ENCODE measurements at regions not wholly inside any gene's neighbourhood (a gene's known extent, or its start where the extent isn't known, plus 50 kb on each side); places are given as distances from the start of the nearest gene placed in this dataset.

DNA sequence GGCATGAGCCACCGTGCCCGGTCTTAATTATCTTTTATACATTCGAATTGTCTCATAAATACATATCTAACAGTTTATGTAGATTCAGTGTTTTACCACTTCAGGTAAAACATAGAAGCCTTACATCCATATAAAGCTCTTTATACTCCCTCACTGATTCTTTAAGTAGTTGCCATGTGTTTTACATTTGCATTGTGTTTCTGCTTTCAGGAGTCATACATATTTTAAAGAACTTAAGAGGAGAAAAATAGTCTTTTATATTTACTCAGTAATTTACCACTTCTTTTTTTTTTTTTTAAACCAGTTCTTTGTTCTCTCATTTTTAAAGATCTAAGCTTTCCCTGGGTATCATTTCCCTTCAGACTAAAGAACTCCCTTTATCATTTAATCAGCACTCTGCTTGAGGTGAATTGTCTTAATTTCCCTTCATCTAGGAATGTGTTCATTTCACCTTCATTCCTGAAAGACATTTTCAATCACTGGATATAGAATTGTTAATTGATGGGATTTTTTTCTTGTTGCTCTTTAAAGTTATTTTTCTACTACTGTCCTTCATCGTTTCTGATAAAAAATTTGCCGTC is 127.1 kb upstream of the XIST start:
- Histone ChIP-seq H4K20me1 (ENCODE audit: control insufficient read depth, insufficient read depth, insufficient read length) (no peaks in the 10 kb centered on the region), H4K5ac (ENCODE audit: insufficient read length, low read depth, low read length) (no peak overlapping the region)
- DNase-seq, result no peak

More for the DNA sequence above, 127.1 kb upstream of the XIST start:
- H3K18ac ChIP-seq (ENCODE audit: insufficient read length, low read depth, low read length), result no peak overlapping the region
- no peak overlapping the region for H3K56ac ChIP-seq (ENCODE audit: insufficient read length, low read depth, low read length)
- H3K14ac ChIP-seq (ENCODE audit: insufficient read depth, low read length), result no peak overlapping the region
- H2BK15ac ChIP-seq (ENCODE audit: low read depth, low read length), result no peak overlapping the region
- no peak overlapping the region for H3K27ac ChIP-seq (ENCODE audit: insufficient read length, low read depth, low read length)
- no CpG with 5 or more reads among the region's 5 CpGs for WGBS (ENCODE audit: extremely low coverage, insufficient read length, low lambda C conversion rate)
- H3K23me2 ChIP-seq (ENCODE audit: insufficient read length, low read depth, low read length, poor library complexity, severe bottlenecking), result no peaks in the 10 kb centered on the region
- H4K91ac ChIP-seq (ENCODE audit: insufficient read length, low read depth, low read length), result no peak overlapping the region
- H3K9me3 ChIP-seq (ENCODE audit: control insufficient read depth, low read depth, low read length), result no peaks in the 10 kb centered on the region
- no peak overlapping the region for H3K4ac ChIP-seq (ENCODE audit: low read depth, low read length)
- no peak overlapping the region for H3K9ac ChIP-seq (ENCODE audit: extremely low read depth, insufficient read length, low read length)
- H3K4me2 ChIP-seq (ENCODE audit: insufficient read depth, insufficient read length, low read length), result no peak overlapping the region
- H3T11ph ChIP-seq (ENCODE audit: low read length), result no peak overlapping the region
- no peaks in the 10 kb centered on the region for H3K79me1 ChIP-seq (ENCODE audit: insufficient read depth, low read depth, low read length, poor library complexity, severe bottlenecking)
- TF ChIP-seq, protein P1, sequence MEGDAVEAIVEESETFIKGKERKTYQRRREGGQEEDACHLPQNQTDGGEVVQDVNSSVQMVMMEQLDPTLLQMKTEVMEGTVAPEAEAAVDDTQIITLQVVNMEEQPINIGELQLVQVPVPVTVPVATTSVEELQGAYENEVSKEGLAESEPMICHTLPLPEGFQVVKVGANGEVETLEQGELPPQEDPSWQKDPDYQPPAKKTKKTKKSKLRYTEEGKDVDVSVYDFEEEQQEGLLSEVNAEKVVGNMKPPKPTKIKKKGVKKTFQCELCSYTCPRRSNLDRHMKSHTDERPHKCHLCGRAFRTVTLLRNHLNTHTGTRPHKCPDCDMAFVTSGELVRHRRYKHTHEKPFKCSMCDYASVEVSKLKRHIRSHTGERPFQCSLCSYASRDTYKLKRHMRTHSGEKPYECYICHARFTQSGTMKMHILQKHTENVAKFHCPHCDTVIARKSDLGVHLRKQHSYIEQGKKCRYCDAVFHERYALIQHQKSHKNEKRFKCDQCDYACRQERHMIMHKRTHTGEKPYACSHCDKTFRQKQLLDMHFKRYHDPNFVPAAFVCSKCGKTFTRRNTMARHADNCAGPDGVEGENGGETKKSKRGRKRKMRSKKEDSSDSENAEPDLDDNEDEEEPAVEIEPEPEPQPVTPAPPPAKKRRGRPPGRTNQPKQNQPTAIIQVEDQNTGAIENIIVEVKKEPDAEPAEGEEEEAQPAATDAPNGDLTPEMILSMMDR (conservative IDR thresholded peaks at IDR 0.05), result no peak
- no peaks in the 10 kb centered on the region for H3K27me3 ChIP-seq (ENCODE audit: insufficient read depth, low read length)
- no peak overlapping the region for H2BK5ac ChIP-seq (ENCODE audit: insufficient read length, low read length)
- H2AFZ ChIP-seq (ENCODE audit: low read length), result no peak overlapping the region
- no peak overlapping the region for H2BK12ac ChIP-seq (ENCODE audit: insufficient read length, low read depth, low read length)
- peaks cover 56 to 66% of the 10 kb centered on the region in 2 experiments for H3K4me1 Mint-ChIP-seq
- H2BK20ac ChIP-seq (ENCODE audit: low read depth, low read length, poor library complexity, severe bottlenecking), result no peak overlapping the region
- H3K79me2 ChIP-seq (ENCODE audit: insufficient read depth, low read length), result peaks cover 1% of the 10 kb centered on the region; the same call in 1 of the 2 replicates
- H3K4me1 ChIP-seq (ENCODE audit: insufficient read depth, low read length), result peaks cover 4% of the 10 kb centered on the region; the same call in 1 of the 2 replicates
- no peak overlapping the region for H2AK5ac ChIP-seq (ENCODE audit: insufficient read length, low read length)
- H3K27ac Mint-ChIP-seq, result peak overlapping the region; percentile 61 to 96 (median 81)
- no peaks in the 10 kb centered on the region; the same call in 1 of the 2 replicates for H3K27me3 Mint-ChIP-seq (ENCODE audit: low read depth)
- no peak overlapping the region for H4K8ac ChIP-seq (replicated peaks; ENCODE audit: insufficient read length, low read depth, low read length)
- H3K36me3 Mint-ChIP-seq (ENCODE audit: insufficient read depth in 1 of 3, low read depth in 3 of 3), result peaks cover 18 to 22% (median 19%) of the 10 kb centered on the region in 3 experiments
- peaks cover 3 to 4% of the 10 kb centered on the region in 2 experiments; a peak in 4 of 5 replicates for H3K9me3 Mint-ChIP-seq
- H3K23ac ChIP-seq (ENCODE audit: insufficient read length, low read depth, low read length), result no peak overlapping the region
- H2BK120ac ChIP-seq (ENCODE audit: low read depth, low read length, poor library complexity, severe bottlenecking), result no peak overlapping the region
- peak overlapping the region in 1 of 2 experiments; percentile 55; a peak in 3 of 5 replicates for H3K4me3 Mint-ChIP-seq

Data from H9 (cell line).